ENCODE measurements at regions not wholly inside any gene's neighbourhood (a gene's known extent, or its start where the extent isn't known, plus 50 kb on each side); places are given as distances from the start of the nearest gene placed in this dataset.

GRCh38 chr7:81533931-81534330 lies 235.9 kb downstream of the HGF start:
- H3K9me3 ChIP-seq (ENCODE audit: low read length), result no peaks in the 10 kb centered on the region
- TF ChIP-seq, protein P1, sequence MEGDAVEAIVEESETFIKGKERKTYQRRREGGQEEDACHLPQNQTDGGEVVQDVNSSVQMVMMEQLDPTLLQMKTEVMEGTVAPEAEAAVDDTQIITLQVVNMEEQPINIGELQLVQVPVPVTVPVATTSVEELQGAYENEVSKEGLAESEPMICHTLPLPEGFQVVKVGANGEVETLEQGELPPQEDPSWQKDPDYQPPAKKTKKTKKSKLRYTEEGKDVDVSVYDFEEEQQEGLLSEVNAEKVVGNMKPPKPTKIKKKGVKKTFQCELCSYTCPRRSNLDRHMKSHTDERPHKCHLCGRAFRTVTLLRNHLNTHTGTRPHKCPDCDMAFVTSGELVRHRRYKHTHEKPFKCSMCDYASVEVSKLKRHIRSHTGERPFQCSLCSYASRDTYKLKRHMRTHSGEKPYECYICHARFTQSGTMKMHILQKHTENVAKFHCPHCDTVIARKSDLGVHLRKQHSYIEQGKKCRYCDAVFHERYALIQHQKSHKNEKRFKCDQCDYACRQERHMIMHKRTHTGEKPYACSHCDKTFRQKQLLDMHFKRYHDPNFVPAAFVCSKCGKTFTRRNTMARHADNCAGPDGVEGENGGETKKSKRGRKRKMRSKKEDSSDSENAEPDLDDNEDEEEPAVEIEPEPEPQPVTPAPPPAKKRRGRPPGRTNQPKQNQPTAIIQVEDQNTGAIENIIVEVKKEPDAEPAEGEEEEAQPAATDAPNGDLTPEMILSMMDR (IDR thresholded peaks at IDR 0.05; ENCODE audit: low read length), result no peak
- TF ChIP-seq EZH2 (IDR thresholded peaks at IDR 0.05; ENCODE audit: borderline replicate concordance, low read length), result no peak
- no peaks in the 10 kb centered on the region for H3K9me2 ChIP-seq (ENCODE audit: low read depth, low read length)
- no peak overlapping the region for H3K4me3 ChIP-seq (ENCODE audit: low read depth, low read length, poor library complexity, severe bottlenecking)
- H3F3A ChIP-seq (ENCODE audit: insufficient read depth, low read length), result no peaks in the 10 kb centered on the region
- no peak overlapping the region for H3K9ac ChIP-seq (ENCODE audit: low read length)
- H3K79me2 ChIP-seq (ENCODE audit: insufficient read depth, low read length), result no peaks in the 10 kb centered on the region
- no peak overlapping the region for H3K4me2 ChIP-seq (ENCODE audit: low read length)
- no peak overlapping the region for H3K27ac ChIP-seq (ENCODE audit: low read depth, low read length, poor library complexity, severe bottlenecking)
- H3K4me1 ChIP-seq (ENCODE audit: insufficient read depth, low read length, severe bottlenecking), result no peaks in the 10 kb centered on the region
- no peaks in the 10 kb centered on the region for H4K20me1 ChIP-seq (ENCODE audit: insufficient read depth, low read length)
- no peak overlapping the region for H2AFZ ChIP-seq (ENCODE audit: low read length)
- no peaks in the 10 kb centered on the region for H3K36me3 ChIP-seq (ENCODE audit: insufficient read depth, low read length)
- H3K27me3 ChIP-seq (ENCODE audit: insufficient read depth, low read length), result no peaks in the 10 kb centered on the region

DNA sequence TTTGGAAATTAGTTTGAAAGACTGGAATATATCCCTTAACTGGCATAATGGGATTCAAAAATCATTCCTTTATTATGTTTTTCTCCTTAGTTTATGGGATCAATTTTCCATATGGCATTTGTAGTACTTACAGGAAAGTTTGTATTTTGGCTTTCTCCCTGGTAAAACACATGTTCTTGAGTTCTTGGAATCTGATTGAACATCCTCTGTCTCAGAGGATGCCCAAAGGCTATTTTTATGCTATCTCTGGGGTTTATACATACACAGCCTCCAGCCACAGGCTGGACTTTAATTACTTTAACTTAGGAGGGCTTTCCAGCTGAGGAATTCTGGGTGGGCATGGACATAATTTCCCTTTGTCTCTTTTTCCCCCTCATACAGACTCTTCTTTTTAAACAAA lies 236.4 kb downstream of the HGF start:
- TF ChIP-seq, protein P1 (IDR thresholded peaks at IDR 0.05; ENCODE audit: low read length), result no peak
- no peak for TF ChIP-seq EZH2 (IDR thresholded peaks at IDR 0.05; ENCODE audit: borderline replicate concordance, low read length)
- no peaks in the 10 kb centered on the region for H3K27me3 ChIP-seq (ENCODE audit: insufficient read depth, low read length)
- H3K4me2 ChIP-seq (ENCODE audit: low read length), result no peak overlapping the region
- no peaks in the 10 kb centered on the region for H3K4me1 ChIP-seq (ENCODE audit: insufficient read depth, low read length, severe bottlenecking)
- H3K27ac ChIP-seq (ENCODE audit: low read depth, low read length, poor library complexity, severe bottlenecking), result no peak overlapping the region
- H3K36me3 ChIP-seq (ENCODE audit: insufficient read depth, low read length), result no peaks in the 10 kb centered on the region
- no peak overlapping the region for H2AFZ ChIP-seq (ENCODE audit: low read length)
- no peaks in the 10 kb centered on the region for H3K9me2 ChIP-seq (ENCODE audit: low read depth, low read length)
- H3K4me3 ChIP-seq (ENCODE audit: low read depth, low read length, poor library complexity, severe bottlenecking), result no peak overlapping the region
- no peaks in the 10 kb centered on the region for H3K79me2 ChIP-seq (ENCODE audit: insufficient read depth, low read length)
- H3F3A ChIP-seq (ENCODE audit: insufficient read depth, low read length), result no peaks in the 10 kb centered on the region
- no peaks in the 10 kb centered on the region for H4K20me1 ChIP-seq (ENCODE audit: insufficient read depth, low read length)
- H3K9me3 ChIP-seq (ENCODE audit: low read length), result no peaks in the 10 kb centered on the region
- H3K9ac ChIP-seq (ENCODE audit: low read length), result no peak overlapping the region

GRCh38 chr7:81529785-81530184 lies 240.1 kb downstream of the HGF start:
- no peak overlapping the region for H3K27ac ChIP-seq (ENCODE audit: low read depth, low read length, poor library complexity, severe bottlenecking)
- H3K9me2 ChIP-seq (ENCODE audit: low read depth, low read length), result no peaks in the 10 kb centered on the region
- TF ChIP-seq, protein P1 (IDR thresholded peaks at IDR 0.05; ENCODE audit: low read length), result no peak
- TF ChIP-seq EZH2 (IDR thresholded peaks at IDR 0.05; ENCODE audit: borderline replicate concordance, low read length), result no peak
- no peak overlapping the region for H3K4me2 ChIP-seq (ENCODE audit: low read length)
- H3K27me3 ChIP-seq (ENCODE audit: insufficient read depth, low read length), result no peaks in the 10 kb centered on the region
- H3K9ac ChIP-seq (ENCODE audit: low read length), result no peak overlapping the region
- no peak overlapping the region for H3K4me3 ChIP-seq (ENCODE audit: low read depth, low read length, poor library complexity, severe bottlenecking)
- H4K20me1 ChIP-seq (ENCODE audit: insufficient read depth, low read length), result no peaks in the 10 kb centered on the region
- no peak overlapping the region for H2AFZ ChIP-seq (ENCODE audit: low read length)
- no peaks in the 10 kb centered on the region for H3F3A ChIP-seq (ENCODE audit: insufficient read depth, low read length)
- no peaks in the 10 kb centered on the region for H3K4me1 ChIP-seq (ENCODE audit: insufficient read depth, low read length, severe bottlenecking)
- no peaks in the 10 kb centered on the region for H3K79me2 ChIP-seq (ENCODE audit: insufficient read depth, low read length)
- no peaks in the 10 kb centered on the region for H3K9me3 ChIP-seq (ENCODE audit: low read length)
- no peaks in the 10 kb centered on the region for H3K36me3 ChIP-seq (ENCODE audit: insufficient read depth, low read length)

All from OCI-LY1 (cell line).